A549 (cell line): ENCODE measurements at regions not wholly inside any gene's neighbourhood (a gene's known extent, or its start where the extent isn't known, plus 50 kb on each side); places are given as distances from the start of the nearest gene placed in this dataset.

Source experiments
- HMGXB4 ChIP-seq: fragments of 250-450 bp; sonication (Bioruptor Pico); IDR thresholded peaks from 2 replicates; pipeline ENCODE4 v1.5.0; 2021; ENCODE audit warnings: mild to moderate bottlenecking, moderate library complexity, borderline replicate concordance
- KDM5A ChIP-seq: fragments of 200-600 bp; sonication (generic); IDR thresholded peaks from 2 replicates; pipeline ENCODE4 v1.6.1; 2016; ENCODE audit warnings: antibody characterized with exemption, mild to moderate bottlenecking
- SREBF2 ChIP-seq: fragments of 450-650 bp; IDR thresholded peaks from 2 replicates; pipeline ENCODE4 v1.6.1; 2014; ENCODE audit warnings: mild to moderate bottlenecking, moderate library complexity
- TFCP2L1 ChIP-seq: fragments of 250-450 bp; sonication (Bioruptor Pico); IDR thresholded peaks from 2 replicates; pipeline ENCODE4 v1.5.0; 2021; ENCODE audit warnings: mild to moderate bottlenecking
- TF ChIP-seq, protein P1 (sequence below): fragments of >200 bp; sonication (Bioruptor Twin); formaldehyde crosslinking; IDR thresholded peaks from 3 replicates; pipeline ENCODE4 v1.5.1; 2016

GRCh38 chr13:30559274-30559673 lies 58.4 kb upstream of the USPL1 start:
- TF ChIP-seq, protein P1, sequence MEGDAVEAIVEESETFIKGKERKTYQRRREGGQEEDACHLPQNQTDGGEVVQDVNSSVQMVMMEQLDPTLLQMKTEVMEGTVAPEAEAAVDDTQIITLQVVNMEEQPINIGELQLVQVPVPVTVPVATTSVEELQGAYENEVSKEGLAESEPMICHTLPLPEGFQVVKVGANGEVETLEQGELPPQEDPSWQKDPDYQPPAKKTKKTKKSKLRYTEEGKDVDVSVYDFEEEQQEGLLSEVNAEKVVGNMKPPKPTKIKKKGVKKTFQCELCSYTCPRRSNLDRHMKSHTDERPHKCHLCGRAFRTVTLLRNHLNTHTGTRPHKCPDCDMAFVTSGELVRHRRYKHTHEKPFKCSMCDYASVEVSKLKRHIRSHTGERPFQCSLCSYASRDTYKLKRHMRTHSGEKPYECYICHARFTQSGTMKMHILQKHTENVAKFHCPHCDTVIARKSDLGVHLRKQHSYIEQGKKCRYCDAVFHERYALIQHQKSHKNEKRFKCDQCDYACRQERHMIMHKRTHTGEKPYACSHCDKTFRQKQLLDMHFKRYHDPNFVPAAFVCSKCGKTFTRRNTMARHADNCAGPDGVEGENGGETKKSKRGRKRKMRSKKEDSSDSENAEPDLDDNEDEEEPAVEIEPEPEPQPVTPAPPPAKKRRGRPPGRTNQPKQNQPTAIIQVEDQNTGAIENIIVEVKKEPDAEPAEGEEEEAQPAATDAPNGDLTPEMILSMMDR: no peak
- TF ChIP-seq TFCP2L1 (no peak), KDM5A (no peak), HMGXB4 (no peak), SREBF2 (no peak)
